HG02884 (cell line): ENCODE measurements at regions not wholly inside any gene's neighbourhood (a gene's known extent, or its start where the extent isn't known, plus 50 kb on each side); places are given as distances from the start of the nearest gene placed in this dataset.
"Not testable (repeated sequence)": the region's sequence is repeated elsewhere in the genome, so short reads cannot be mapped to it uniquely, and the experiment has no call there.

Source experiments
- ATAC-seq: cut with Tn5 transposase; IDR thresholded peaks from one replicate; pipeline ENCODE4 v1.9.1; 2021; ENCODE audit warnings: mild to moderate bottlenecking, moderate library complexity; ENCODE audit not compliant: unreplicated experiment

DNA sequence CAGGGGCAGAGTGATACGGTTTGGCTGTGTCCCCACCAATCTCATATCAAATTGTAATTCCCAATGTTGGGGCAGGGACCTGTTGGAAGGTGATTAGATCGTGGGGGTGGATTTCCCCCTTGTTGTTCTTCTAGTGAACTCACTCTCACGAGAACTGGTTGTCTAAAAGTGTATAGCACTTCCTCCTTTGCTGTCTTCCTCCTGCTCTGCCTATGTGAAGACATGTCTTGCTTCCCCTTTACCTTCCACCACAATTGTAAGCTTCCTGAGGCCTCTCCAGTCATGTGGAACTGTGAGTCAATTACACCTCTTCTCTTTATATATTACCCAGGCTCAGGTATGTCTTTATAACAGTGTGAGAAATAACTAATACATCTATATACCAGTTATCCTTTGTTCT is 706.4 kb upstream of the KLHL1 start:
- ATAC-seq, result no peak

GRCh38 chr13:70812481-70812880 is 704.2 kb upstream of the KLHL1 start:
- no peak for ATAC-seq

- no peak for ATAC-seq
Measured at GRCh38 chr13:70809588-70809987, 701.3 kb upstream of the KLHL1 start.

DNA sequence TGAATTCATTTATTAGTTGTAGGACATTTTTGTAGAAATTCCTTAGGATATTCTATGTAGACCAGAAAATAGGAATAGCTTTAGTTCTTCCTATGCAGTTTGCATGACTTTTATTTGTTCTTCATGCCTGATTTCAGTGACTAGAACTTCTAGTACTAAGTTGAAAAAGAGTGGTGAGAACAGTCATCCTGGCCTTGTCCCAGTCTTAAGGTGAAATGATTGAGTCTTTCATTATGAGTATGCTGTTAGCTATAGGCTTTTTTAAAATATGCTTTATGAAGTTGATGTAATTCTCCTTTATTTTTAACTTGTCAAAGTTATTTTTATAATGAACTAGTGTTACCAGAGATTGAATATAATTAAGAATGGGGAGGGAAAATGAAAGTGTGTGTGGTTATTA is 690.1 kb upstream of the KLHL1 start:
- no peak for ATAC-seq

DNA sequence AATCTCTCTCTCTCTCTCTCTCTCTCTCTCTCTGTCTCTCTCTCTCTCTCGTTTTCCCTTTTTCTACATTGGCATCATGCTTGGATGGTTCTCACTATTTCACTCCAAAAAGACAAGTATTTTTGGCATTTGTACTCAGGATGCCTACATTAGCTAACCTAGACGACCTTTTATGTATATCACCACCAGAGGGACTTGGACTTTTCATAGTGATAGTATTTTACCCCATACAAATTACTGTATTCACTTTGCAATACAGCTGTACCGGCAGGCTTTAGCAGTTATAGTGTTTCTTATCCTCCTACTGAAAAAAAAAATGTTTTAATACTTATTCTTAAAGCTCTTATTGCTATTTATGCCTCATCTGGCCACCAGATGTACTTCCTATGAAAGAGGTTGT is 687.2 kb upstream of the KLHL1 start:
- no peak for ATAC-seq

DNA sequence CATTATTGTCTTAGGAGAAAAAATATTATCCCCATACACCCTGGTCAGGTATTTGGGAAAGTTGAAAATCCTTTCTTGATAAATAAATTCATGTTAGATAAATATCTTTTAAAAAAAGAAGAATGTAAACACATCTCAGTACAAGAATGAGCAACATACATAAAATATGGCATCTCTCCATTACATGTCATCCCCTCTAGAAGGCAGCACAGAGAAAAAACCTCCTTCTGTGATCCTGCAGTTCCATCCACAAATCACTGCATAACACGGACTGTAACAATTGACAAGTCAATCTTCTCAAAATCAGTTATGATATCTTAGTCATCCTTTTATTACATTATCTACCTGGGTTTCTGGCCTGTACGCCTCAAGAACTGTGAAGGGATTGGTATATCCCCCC is 683.9 kb upstream of the KLHL1 start:
- no peak for ATAC-seq

- no peak for ATAC-seq
Measured at GRCh38 chr13:70789751-70790150, 681.5 kb upstream of the KLHL1 start.

GRCh38 chr13:70788074-70788473 is 679.8 kb upstream of the KLHL1 start:
- no peak for ATAC-seq

GRCh38 chr13:70784207-70784989 is 676.1 kb upstream of the KLHL1 start:
- no peak for ATAC-seq

GRCh38 chr13:70769817-70770216 is 661.6 kb upstream of the KLHL1 start:
- ATAC-seq, result no peak

DNA sequence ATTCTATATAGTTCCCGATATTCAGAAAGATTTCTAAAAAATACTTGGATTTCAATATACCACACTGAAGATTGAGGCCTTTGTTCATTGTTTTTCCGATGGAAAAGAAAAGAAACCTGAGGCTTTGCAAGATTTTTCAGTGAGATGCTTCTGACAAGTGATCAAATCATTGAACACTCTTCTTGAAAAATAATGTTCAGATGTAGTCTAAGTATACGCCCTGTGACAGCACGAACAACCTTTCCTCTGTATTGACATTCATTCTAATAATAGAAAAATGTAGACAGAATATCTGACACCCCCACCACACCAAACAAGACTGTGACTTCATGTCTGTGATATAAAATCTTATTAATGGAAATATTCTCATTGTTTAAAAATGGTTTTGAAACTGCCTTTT is 650.7 kb upstream of the KLHL1 start:
- no peak for ATAC-seq

DNA sequence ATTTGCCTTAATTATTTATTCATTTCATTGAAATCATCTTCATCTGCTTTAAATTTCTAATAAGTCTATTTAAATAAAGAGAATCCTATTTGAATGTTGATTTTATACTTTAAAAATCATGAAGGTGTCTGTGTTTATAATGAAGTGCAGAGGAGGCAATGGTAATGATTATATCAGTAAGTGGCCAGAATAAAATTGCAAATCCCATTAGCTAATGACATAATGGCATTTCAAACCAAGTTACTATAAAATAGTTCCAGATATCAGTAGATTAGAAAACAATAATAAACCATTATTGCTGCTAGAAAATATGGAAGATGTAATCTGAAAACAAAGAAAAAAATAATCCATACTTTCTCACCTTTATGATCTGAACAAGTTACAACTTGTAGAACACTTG is 647.8 kb upstream of the KLHL1 start:
- ATAC-seq, result no peak

DNA sequence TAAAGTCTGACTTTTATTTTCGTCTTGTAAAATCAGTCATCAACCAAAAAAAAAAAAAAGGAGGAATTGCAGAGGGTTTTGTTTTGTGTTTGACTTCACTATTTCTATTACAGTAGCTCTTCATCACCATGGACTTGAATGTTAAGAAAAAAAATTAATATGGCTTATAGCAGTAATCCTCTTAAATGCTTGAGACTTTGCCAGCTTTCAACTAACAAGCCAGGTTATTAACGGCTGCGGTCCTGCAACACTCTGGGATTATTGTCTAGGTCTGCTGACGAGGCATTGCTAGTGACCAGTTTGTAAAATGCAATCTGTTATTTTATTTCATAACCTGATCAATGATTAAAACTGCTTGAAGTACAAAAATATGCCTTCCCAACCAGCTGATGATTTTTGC is 647.2 kb upstream of the KLHL1 start:
- ATAC-seq, result no peak

DNA sequence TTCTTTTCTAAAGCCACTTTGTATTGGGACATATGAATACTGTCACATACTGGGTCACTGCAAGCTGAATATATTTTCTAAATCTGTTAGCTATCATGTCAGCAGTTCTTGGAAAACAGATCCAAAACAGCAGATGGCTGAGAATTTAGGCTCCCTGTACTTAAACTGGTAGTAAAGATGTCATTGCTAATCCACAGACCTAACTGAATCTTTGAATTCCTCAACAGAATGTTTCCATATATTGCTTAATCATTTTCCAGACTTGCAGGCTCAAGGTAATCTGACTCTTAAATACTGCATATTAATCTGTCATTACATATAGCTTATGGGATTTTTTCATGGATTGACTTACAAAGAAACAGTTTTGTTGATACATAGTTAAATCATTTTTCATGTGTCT is 639.0 kb upstream of the KLHL1 start:
- no peak for ATAC-seq

DNA sequence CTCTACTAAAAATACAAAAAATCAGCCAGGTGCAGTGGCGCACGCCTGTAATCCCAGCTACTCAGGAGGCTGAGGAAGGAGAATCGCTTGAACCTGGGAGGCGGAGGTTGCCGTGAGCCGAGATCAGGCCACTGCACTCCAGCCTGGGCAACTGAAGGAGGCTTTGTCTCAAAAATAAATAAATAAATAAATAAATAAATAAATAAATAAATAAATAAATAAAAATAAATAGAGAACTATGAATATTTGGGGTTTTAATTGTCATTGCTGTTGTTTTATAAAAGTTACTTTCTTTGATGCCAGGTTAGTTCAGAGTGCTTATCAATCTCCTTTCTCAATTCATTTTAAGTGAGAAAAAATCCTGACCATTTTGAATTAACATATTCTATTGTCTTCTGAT is 638.2 kb upstream of the KLHL1 start:
- not testable (repeated sequence) for ATAC-seq

DNA sequence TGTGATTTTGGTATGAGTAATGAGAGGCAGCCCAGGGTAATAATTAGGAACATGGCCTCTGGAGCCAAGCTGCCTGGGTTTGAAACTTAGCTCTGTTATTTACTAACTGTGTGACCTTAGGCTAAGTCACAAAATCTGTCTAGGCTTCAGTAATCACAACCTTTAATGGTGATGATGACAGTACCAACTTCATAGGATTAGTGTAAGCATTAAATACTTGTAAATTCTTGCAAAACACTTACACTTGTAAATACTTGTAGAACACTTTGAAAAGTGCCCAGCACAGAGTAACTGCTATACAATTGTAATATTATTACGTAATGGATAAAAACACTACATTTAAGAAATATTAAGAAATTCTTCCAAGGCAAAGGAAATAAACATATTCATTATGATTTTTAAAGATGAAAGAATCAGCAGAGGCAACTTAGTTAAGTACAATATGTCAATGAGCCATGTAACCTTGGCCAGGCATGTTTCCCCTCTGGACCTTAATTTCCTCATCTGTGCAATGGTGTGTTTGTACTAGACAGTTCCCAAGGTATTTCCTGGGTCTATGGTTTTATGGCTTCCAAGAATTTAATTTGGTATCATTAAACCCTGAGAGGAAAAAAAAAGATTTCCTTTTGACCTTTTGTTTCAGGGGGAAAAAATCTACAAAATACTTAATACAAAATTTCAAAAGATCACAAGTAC is 628.5 kb upstream of the KLHL1 start:
- no peak for ATAC-seq

GRCh38 chr13:70732611-70733010 is 624.4 kb upstream of the KLHL1 start:
- ATAC-seq, result no peak

- ATAC-seq, result no peak
Measured at GRCh38 chr13:70729369-70729768, 621.1 kb upstream of the KLHL1 start.

GRCh38 chr13:70723732-70724131 is 615.5 kb upstream of the KLHL1 start:
- ATAC-seq, result no peak

- no peak for ATAC-seq
Measured at GRCh38 chr13:70720386-70720785, 612.1 kb upstream of the KLHL1 start.

GRCh38 chr13:70714993-70715392 is 606.7 kb upstream of the KLHL1 start:
- ATAC-seq, result no peak

- ATAC-seq, result no peak
Measured at GRCh38 chr13:70708775-70709174, 600.5 kb upstream of the KLHL1 start.

DNA sequence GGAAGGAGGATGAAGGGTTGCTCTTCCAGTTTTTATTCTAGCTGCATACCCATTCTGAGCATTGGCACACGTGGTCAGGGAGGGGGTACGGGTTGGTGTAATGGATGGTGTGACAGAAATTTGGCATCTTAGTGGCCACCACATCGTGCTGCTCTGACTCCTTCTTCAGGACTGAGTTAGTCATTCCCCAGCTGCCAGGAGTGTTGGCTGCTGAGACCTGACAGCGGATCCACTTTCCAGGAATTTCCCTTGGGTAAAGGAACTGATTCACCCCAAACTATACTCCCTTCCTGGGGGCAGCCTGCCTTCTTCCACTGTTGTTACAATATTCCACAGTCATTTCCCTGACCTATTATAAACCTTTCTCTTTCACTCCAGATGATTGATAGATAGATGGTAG is 595.5 kb upstream of the KLHL1 start:
- ATAC-seq, result no peak
